HG03469 (cell line): ENCODE measurements at regions not wholly inside any gene's neighbourhood (a gene's known extent, or its start where the extent isn't known, plus 50 kb on each side); places are given as distances from the start of the nearest gene placed in this dataset.

Source experiments
- ATAC-seq: cut with Tn5 transposase; IDR thresholded peaks from one replicate; pipeline ENCODE4 v1.9.1; 2021; ENCODE audit warnings: mild to moderate bottlenecking, moderate library complexity, moderate number of reproducible peaks; ENCODE audit not compliant: unreplicated experiment

- no peak for ATAC-seq
These were observed 131.3 kb downstream of the WDR11 start for GRCh38 chr10:120982507-120982906.

GRCh38 chr10:120983721-120984120 lies 132.6 kb downstream of the WDR11 start:
- no peak for ATAC-seq

GRCh38 chr10:120984221-120984620 lies 133.1 kb downstream of the WDR11 start:
- ATAC-seq, result no peak

GRCh38 chr10:120987359-120987758 lies 136.2 kb downstream of the WDR11 start:
- no peak for ATAC-seq

- ATAC-seq, result no peak
These were observed 137.6 kb downstream of the WDR11 start for GRCh38 chr10:120988751-120989150.

GRCh38 chr10:120989279-120989678 lies 138.1 kb downstream of the WDR11 start:
- ATAC-seq, result no peak

GRCh38 chr10:120989996-120990598 lies 138.9 kb downstream of the WDR11 start:
- ATAC-seq, result no peak

- no peak for ATAC-seq
These were observed 139.7 kb downstream of the WDR11 start for GRCh38 chr10:120990831-120991230.

- ATAC-seq, result no peak
These were observed 141.9 kb downstream of the WDR11 start for GRCh38 chr10:120993089-120993488.

GRCh38 chr10:120995768-120996167 lies 144.6 kb downstream of the WDR11 start:
- no peak for ATAC-seq

GRCh38 chr10:120996456-120997034 lies 145.4 kb downstream of the WDR11 start:
- no peak for ATAC-seq

- no peak for ATAC-seq
These were observed 146.2 kb downstream of the WDR11 start for GRCh38 chr10:120997313-120997712.

- ATAC-seq, result no peak
These were observed 146.6 kb downstream of the WDR11 start for GRCh38 chr10:120997756-120998155.

- ATAC-seq, result no peak
These were observed 147.1 kb downstream of the WDR11 start for GRCh38 chr10:120998251-120998650.

- ATAC-seq, result no peak
These were observed 147.7 kb downstream of the WDR11 start for GRCh38 chr10:120998782-120999285.

GRCh38 chr10:120999868-121000267 lies 148.7 kb downstream of the WDR11 start:
- no peak for ATAC-seq

GRCh38 chr10:121002586-121003205 lies 151.5 kb downstream of the WDR11 start:
- ATAC-seq, result no peak

GRCh38 chr10:121005948-121006587 lies 154.9 kb downstream of the WDR11 start:
- ATAC-seq, result no peak

- ATAC-seq, result no peak
These were observed 156.1 kb downstream of the WDR11 start for GRCh38 chr10:121007264-121007663.

GRCh38 chr10:121015916-121016315 lies 164.8 kb downstream of the WDR11 start:
- ATAC-seq, result no peak

GRCh38 chr10:121024905-121025584 lies 173.9 kb downstream of the WDR11 start:
- no peak for ATAC-seq
